GM18502 (cell line): ENCODE measurements at regions not wholly inside any gene's neighbourhood (a gene's known extent, or its start where the extent isn't known, plus 50 kb on each side); places are given as distances from the start of the nearest gene placed in this dataset.
"Not testable (repeated sequence)": the region's sequence is repeated elsewhere in the genome, so short reads cannot be mapped to it uniquely, and the experiment has no call there.

Experiments
- ATAC-seq: cut with Tn5 transposase; IDR thresholded peaks from one replicate; pipeline ENCODE4 v1.9.1; 2021; ENCODE audit warnings: mild to moderate bottlenecking; ENCODE audit not compliant: unreplicated experiment, poor library complexity

- no peak for ATAC-seq
Observed at GRCh38 chr14:30153717-30154116, 226.1 kb upstream of the PRKD1 start.

DNA sequence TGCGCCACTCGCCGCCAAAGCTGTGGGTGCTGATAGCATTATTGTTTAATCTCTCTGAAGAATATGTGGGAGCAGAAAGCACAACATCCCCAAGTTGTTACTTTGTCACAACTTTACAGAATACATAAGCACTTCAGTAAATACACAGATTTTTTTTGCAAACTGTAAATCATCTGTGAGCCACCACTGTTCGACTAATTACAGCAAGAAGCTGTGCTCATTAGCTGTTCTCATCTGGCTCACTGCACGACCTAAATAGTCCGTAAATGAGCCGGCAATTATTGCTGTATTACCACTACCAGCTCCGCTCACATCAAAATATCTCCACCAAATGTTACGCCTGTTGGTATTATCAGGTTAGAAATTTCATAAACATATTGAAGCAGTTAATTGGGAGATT lies 228.9 kb upstream of the PRKD1 start:
- no peak for ATAC-seq

GRCh38 chr14:30158299-30158698 lies 230.7 kb upstream of the PRKD1 start:
- ATAC-seq: no peak

DNA sequence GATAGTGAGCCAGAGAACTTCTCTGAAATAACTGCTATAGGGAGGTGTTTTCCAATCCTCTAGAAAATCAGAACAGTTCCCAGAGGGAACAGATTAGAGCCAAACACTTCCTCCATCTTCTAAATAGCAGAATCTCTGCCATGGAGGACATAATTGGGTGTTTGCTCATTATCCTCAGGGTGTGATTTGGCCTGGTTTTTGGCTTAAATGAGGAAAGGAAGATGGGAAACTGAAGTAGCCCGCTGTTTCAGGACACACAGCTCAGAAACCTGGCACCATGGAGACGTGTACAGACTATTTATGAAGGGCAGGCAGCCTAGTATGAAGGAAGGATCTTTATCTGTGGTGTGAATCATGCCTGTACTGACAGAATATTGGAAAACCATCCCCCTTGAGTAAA lies 231.7 kb upstream of the PRKD1 start:
- no peak for ATAC-seq

- no peak for ATAC-seq
Observed at GRCh38 chr14:30160608-30161007, 233.0 kb upstream of the PRKD1 start.

- no peak for ATAC-seq
Observed at GRCh38 chr14:30162066-30162465, 234.4 kb upstream of the PRKD1 start.

GRCh38 chr14:30165255-30165654 lies 237.6 kb upstream of the PRKD1 start:
- ATAC-seq: no peak

DNA sequence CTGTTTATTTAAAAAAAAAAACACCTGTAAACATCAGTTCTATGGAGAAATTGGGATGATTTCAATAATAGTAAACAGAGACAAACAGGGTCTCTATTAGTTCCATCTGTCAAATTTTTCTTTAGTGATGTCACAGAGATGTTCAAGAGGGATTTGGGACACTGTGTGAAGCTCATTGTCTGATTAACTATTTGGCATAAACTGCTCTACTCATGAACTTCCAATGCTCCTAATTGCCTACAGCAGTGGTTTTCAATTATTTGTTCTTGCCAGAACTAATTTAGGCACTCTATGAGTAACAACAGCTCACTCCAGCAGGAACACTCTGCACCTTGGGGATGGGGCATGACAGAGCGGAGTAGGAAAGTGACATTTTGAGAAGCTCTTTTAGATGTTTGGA lies 250.1 kb upstream of the PRKD1 start:
- ATAC-seq: no peak

DNA sequence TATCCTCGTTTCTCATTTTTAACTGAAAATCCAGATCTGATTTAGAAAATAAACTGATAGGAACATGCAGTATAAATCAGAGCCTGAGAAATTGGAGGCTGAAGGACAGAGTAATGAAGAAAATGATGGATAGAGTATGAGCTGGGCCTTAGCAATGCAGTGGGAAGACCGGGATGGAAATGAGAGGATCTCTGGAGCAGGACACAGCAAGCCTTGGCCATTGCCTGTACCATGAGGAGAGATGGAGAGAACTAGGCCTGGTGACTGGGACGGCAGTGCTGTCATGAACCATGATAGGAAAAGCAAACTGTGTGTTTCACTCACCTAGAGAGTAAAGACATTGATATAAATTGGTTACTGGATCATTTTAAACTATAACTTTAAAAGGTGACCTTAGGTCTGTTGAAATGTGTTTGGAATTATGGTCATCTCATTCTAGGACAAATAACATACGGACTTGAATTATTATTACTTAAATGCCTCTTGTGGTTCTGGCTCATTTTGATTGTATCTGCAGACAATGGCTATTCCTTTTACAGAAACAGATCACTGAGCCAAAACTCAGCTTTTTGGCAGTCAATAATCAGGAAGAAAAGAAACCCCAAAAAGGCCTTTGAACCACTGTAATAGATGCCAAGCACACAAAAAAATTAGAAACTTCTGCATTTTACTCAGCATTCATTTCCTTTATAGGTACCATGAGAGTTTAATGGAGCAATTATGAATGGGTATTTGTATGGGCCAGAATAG lies 251.9 kb upstream of the PRKD1 start:
- no peak for ATAC-seq

- no peak for ATAC-seq
Observed at GRCh38 chr14:30180219-30180618, 252.6 kb upstream of the PRKD1 start.

GRCh38 chr14:30185832-30186231 lies 258.2 kb upstream of the PRKD1 start:
- ATAC-seq: no peak

- ATAC-seq: no peak
Observed at GRCh38 chr14:30191639-30192279, 264.1 kb upstream of the PRKD1 start.

DNA sequence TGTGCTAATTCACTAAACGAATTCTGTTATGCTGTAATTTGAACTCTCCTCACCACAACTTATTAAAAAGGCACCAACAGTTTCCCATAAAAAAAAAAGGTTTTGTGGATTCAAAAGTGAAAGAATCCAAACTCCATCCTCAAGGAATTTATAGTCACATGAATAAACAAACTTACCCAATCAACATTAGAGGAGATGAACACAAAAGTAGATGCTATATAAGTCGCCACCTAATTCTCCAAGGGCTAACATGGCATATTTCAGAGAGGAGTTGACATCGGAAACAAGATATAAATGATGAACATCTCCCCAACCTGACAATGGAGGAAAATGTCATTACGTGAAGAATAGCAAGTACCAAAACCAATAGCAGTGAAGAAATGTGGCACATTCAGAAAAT lies 265.5 kb upstream of the PRKD1 start:
- ATAC-seq: no peak

DNA sequence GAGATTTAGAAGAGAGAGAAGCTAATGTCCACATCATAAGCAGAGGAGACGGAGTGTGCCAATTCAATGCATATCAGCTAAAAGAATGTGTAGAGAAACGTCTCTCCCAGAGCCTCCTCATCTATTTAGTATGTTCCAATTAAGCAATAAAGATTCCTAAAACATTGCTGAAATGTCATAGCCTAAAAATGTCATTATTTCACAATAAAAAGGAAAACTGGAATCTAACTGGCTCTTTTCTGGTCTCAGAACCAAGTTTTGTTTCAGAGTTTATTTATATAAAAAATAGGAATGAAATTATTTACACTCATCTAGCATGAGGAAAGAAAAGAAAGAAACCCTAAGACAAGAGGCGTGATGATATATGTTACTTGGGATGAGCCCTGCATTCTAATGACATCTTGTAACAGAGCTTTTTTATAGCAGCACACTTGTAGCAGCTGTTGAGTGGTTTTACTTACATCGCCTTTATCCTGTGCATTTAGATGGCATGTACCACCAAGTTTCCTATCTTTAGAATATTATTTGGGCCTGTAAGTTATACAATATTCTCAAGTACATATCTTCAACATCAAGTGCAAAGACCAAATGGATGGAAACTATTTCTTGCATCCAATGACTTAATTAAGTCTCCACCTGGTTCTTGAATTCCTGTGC lies 266.3 kb upstream of the PRKD1 start:
- no peak for ATAC-seq

DNA sequence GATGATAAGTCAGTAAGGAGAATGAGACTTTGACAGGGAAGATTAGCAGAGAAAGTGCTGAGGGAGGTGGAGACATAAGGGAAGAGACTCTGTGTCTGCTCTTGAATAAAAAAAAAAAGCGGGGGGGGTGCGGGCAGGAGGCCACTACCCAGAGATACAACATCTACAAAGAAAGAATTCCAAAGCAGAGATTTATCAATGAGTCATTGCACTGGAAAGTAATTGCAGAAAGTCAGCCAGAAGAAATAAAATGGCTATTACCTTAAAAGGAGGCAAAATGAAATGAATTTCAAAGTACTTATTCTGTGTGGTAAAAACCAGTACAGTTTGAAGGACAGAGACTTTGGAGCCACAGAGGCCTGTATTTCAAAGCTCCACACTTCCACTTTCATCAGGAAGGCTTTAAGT lies 267.1 kb upstream of the PRKD1 start:
- no peak for ATAC-seq

GRCh38 chr14:30195941-30196340 lies 268.3 kb upstream of the PRKD1 start:
- no peak for ATAC-seq

DNA sequence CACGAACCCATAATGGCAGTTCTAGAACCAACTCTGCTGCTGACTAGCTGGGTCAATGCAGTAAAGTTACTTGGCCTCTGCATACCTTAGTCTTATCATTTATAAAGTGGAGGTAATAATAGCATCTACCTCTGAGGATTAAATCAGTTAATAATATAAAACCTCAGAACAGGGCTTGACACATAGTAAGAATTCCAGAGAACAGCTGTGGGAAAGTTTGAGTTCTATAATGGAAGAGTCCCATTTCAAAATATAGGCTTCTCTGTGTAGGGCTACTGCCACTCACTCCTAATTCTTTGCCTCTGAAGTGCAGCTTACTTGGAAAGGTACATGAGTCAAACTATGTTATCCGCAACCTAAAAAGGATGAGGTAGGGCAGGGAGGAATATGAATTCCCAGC lies 269.2 kb upstream of the PRKD1 start:
- ATAC-seq: no peak

- ATAC-seq: not testable (repeated sequence)
Observed at GRCh38 chr14:30198720-30199119, 271.1 kb upstream of the PRKD1 start.

GRCh38 chr14:30204431-30204980 lies 276.9 kb upstream of the PRKD1 start:
- ATAC-seq: no peak

GRCh38 chr14:30209136-30209535 lies 281.5 kb upstream of the PRKD1 start:
- ATAC-seq: no peak

GRCh38 chr14:30210630-30211029 lies 283.0 kb upstream of the PRKD1 start:
- no peak for ATAC-seq
